ENCODE measurements at regions not wholly inside any gene's neighbourhood (a gene's known extent, or its start where the extent isn't known, plus 50 kb on each side); places are given as distances from the start of the nearest gene placed in this dataset.

DNA sequence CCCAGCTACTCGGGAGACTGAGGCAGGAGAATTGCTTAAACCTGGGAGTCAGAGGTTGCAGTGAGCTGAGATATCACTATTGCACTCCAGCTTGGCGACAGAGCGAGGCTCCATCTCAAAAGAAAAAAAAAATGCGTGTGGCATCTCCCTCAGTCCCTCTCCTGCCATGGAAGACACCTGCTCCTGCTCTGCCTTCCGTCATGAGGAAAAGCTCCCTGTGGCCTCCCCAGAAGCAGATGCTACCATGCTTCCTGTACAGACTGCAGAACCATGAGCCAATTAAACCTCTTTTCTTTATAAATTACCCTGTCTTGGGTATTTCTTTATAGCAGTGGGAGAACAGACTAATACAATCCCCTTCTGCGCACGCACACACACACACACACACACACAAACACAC is 249.4 kb downstream of the MN1 start:
- intact Hi-C loops (cut with DNase I) = no loop called here
- no peak for ATAC-seq
- no peak for DNase-seq (ENCODE audit: missing footprints)

- intact Hi-C loops (cut with DNase I) = no loop called here
These were observed 248.7 kb downstream of the MN1 start for GRCh38 chr22:27552863-27553262.

GRCh38 chr22:27554106-27554811 is 247.3 kb downstream of the MN1 start:
- ATAC-seq (no peak), DNase-seq (ENCODE audit: missing footprints) (no peak)
- intact Hi-C loops (cut with DNase I) = no loop called here

More at GRCh38 chr22:27552863-27553262, 248.7 kb downstream of the MN1 start:
- no peak for ATAC-seq
- DNase-seq (ENCODE audit: missing footprints) = no peak

- DNase-seq (ENCODE audit: missing footprints) = no peak
- intact Hi-C loops (cut with DNase I) = no loop called here
- ATAC-seq = no peak
These were observed 246.6 kb downstream of the MN1 start for GRCh38 chr22:27554841-27555456.

DNA sequence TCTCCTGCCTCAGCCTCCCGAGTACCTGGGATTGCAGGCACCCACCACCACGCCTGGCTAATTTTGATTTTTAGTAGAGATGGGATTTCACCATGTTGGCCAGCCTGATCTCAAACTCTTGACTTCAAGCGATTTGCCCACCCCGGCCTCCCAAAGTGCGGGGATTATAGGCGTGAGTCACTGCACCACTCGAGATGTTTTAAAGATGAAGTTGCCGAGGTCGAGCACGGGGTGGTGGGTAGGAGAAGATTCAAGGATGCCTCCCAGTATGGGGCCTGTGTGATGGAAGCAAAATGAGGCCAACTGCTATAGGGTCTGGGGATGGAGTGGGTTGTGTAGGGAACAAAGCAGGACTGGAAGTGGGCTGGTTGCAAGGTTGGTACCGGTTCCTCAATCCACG is 245.2 kb downstream of the MN1 start:
- ATAC-seq (no peak), DNase-seq (ENCODE audit: missing footprints) (no peak)
- intact Hi-C loops (cut with DNase I) = no loop called here

DNA sequence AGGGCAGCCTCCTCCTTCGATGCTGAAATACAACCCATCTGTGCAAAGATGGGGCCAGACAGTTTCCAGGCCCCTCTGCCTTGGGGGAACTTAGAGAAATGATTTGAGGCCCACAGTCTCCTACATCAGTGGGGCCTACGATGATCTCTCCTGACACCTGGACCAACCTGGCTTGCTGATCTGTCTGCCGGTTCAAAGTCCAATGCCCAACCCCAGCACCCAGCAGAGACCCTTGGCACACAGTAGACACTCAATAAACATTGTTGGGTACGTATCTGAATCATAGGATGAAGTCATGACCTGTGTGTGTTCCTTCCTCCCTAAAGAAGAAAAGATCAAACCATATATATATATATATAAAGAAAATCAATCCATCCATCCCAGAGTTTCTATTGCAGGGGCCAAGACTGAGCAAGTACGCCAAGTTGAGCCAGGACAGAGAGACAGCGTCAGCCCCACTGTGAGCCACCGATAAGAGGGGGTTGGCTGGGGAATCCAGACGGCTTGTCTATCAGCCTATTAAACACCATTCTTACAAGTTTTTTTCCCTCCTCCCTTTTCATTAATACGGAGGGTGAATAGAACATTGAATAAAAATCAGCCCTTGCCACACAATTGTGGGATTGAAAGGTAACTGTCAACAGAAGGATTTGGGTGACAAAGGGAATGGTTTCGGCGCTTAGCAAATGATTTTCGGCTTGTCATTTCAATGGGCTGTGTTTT is 244.1 kb downstream of the MN1 start:
- no peak for DNase-seq (ENCODE audit: missing footprints)
- no peak for ATAC-seq
- intact Hi-C loops (cut with DNase I) = no loop called here

GRCh38 chr22:27558658-27559371 is 242.7 kb downstream of the MN1 start:
- intact Hi-C loops (cut with DNase I) = no loop called here
- DNase-seq (ENCODE audit: missing footprints) (no peak), ATAC-seq (no peak)

GRCh38 chr22:27560781-27561180 is 240.8 kb downstream of the MN1 start:
- DNase-seq (ENCODE audit: missing footprints) (no peak), ATAC-seq (no peak)
- intact Hi-C loops (cut with DNase I) = no loop called here

DNA sequence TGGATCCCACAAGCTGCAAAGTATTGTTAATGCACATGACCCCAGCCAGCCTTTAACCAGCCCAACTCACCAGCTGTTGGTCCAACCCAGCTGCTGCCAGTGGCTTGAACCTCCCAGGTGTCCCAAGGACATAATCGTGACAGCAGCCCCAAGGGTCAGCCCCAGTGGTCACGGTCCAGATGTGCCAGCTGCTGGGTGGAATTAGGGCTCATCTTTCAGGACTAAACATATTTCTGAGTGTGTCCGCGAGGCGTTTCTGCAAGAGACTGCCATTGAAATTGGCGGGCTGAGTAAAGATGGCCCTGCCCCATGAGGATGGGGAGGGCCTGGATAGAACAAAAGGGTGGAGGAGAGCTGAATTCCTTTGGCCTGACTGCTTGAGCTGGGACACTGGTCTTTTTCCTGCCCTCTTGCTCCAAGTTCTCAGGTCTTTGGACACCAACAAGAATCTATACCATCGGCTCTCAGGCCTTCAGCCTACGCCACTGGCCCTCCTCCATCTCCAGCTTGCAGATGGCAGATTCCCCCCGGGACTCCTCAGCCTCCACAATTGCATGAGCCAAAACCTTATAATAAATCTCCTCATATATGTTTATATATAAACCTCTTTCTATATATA is 240.2 kb downstream of the MN1 start:
- DNase-seq (ENCODE audit: missing footprints) (no peak), ATAC-seq (no peak)
- intact Hi-C loops (cut with DNase I) = no loop called here

DNA sequence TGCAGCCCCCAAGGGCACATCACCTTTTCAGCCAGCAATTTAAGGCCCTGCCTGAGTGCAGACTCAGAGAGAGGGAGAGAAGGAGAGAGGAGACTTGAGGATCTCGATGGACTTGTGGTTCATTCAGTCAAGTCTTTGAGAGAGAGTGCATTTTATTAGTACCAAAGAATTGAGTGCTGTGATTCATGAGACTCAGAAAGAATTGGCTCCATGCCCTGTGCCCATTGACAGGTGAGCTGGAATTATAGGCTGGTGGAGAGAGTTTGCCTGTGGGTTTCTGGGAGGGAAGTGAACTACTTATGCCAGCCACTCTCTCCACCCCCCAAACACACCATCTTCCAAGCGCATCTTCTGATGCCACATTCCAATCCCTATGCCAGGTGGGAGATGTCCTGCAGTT is 236.8 kb downstream of the MN1 start:
- DNase-seq (ENCODE audit: missing footprints) = no peak
- intact Hi-C loops (cut with DNase I) = no loop called here
- ATAC-seq = no peak

DNA sequence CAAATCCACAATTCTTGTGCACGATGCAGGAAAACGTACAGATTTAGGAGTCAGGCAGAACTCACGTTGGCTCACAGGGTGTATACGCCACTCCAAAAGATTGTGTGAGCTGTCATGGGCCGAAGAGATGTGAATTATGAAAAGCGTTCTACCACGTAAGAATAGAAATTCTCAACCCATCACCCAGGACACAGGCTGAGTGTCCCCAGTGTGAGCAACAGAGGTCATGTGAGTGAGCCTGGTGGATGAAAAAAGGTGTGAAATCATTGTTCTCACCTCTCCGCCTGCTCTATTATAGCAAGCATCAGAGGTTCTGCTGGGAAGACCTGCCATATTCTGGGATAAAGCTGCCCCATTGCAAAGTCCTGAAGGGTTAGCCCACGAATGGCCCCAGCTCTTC is 235.0 kb downstream of the MN1 start:
- DNase-seq (ENCODE audit: missing footprints) (no peak), ATAC-seq (no peak)
- intact Hi-C loops (cut with DNase I) = no loop called here

- intact Hi-C loops (cut with DNase I) = no loop called here
- ATAC-seq = no peak
- DNase-seq (ENCODE audit: missing footprints) = no peak
These were observed 233.3 kb downstream of the MN1 start for GRCh38 chr22:27568265-27568664.

DNA sequence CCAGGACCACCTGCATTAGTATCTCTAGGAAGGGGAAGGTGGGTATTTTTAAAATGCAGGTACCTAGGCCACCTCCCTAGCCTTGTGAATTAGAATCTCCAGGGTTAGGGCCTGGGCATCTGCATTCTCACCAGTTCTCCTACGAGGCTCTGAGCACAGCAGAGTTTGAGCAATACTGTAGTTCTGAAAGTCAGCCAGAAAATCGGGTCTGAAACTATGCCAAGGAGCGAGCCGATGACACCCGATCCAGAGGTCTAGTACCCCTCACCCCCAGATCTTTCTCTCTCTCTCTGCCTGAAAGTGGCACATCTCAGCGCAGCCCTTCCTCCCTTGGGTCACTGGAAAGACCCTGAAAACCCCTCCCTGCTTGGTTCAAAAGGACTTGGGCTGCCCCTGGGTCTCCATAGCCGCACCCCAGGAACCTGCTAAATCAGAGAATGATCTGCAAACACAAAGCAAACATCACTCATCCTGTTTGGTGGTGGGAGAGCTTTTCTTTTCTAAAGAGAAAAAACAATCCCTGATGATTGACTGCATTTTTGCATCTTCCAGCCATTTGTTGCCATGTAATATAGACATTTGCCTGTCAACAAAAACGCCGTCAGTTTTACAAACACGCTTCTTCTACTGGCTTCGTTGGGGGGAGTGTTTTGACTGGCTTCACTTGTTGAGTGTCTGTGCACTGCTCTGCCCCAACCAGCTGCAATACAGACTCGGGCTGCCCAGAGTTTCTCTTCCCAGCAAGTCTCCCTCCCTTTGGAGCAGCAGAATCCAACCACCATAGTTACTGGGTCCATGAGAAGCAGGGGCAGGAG is 229.9 kb downstream of the MN1 start:
- intact Hi-C loops (cut with DNase I) = no loop called here
- DNase-seq (ENCODE audit: missing footprints) (no peak), ATAC-seq (no peak)

- DNase-seq (ENCODE audit: missing footprints) = no peak
- ATAC-seq = no peak
- intact Hi-C loops (cut with DNase I) = no loop called here
These were observed 229.3 kb downstream of the MN1 start for GRCh38 chr22:27572278-27572666.

DNA sequence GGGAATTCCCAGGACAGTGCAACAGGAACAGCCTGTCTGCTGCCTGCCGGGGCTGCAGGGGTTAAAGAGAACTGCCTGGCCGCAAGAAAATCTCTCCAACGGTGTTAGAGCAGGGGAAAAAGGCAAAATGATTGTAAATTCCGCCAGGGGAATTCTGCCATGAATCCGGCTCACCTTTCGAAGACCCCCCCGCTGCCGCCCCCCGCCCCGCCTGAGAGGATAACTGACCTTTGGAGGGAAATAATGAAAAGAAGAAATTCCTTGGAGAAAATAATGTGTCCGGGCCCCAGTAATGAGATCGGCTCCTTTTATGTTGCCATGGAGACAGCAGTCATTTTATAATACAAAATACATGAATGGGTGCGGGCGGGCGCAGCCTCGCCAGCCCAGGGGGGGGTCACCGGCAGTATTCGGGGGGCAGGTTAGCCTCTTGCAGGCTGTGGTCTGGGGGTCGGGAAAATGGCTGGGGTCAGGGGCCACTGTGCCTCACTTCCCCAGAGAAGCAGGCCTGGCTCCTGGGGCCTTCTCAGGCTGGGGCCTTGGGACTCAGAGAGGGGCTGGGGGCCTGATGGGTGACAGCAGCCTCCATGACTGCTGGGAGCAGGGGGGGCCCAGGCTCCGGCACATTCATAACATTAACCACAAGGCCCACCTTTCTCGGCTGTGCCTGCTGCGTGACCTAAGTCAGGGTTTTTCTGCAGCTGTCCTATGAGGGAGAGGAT is 228.1 kb downstream of the MN1 start:
- no peak for ATAC-seq
- intact Hi-C loops (cut with DNase I) = no loop called here
- no peak for DNase-seq (ENCODE audit: missing footprints)

- no peak for ATAC-seq
- no peak for DNase-seq (ENCODE audit: missing footprints)
- intact Hi-C loops (cut with DNase I) = no loop called here
These were observed 227.6 kb downstream of the MN1 start for GRCh38 chr22:27574002-27574366.

DNA sequence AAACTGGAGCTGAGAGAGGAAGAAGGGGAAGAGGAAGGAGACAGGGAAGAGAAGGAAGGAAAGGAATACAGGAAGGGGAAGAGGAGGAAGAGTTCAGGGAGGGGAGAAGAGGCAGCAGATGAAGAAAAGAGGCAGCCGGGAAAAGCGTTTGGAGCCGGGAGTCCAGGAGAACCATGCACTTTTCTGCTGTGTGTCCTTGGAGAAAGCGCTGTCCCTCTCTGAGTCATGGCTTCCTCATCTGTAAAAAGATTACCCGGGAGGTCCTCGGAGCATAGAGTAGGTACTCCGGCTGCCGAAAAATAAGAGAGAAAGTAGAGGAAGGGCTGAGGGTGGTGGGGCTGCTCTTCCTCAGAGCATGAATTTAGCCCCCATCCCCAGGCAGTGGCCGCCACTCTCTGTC is 226.9 kb downstream of the MN1 start:
- intact Hi-C loops (cut with DNase I) = loop anchor here (5.0 kb wide), 1 partner anchor 62 kb away; no protein-coding TSS in a partner anchor
- ATAC-seq (no peak), DNase-seq (ENCODE audit: missing footprints) (no peak)

DNA sequence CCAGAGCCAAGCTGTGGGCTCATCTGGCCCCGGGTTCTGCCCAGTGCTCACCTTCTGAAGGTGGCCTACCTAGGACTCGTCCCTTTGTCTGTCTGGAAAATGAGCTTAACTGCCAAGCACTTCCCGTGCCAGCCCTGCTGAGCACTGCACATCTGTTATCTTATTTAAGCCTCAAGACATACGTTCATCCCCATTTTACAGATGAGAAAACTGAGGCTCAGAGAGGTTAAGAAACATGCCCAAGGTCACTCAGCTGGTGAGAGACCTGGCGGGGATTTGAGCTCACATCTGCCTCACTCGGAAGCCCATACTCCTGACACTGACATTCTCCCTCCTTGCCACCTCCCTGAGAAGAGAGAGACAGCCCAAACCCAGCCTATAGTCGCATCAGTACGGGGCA is 226.2 kb downstream of the MN1 start:
- no peak for ATAC-seq
- intact Hi-C loops (cut with DNase I) = loop anchor here (5.0 kb wide), 1 partner anchor 63 kb away; no protein-coding TSS in a partner anchor
- no peak for DNase-seq (ENCODE audit: missing footprints)

All from Right ventricle myocardium inferior (tissue), 1 donor.